Endothelial cell of hepatic sinusoid (primary cell): ENCODE measurements at regions not wholly inside any gene's neighbourhood (a gene's known extent, or its start where the extent isn't known, plus 50 kb on each side); places are given as distances from the start of the nearest gene placed in this dataset.

ENCODE experiments used
- in situ Hi-C: cut with HindIII; loops from 2 replicates; pipeline ENCODE4 v1.10.0; 2017; ENCODE audit warnings: low sequenced_read_pairs

DNA sequence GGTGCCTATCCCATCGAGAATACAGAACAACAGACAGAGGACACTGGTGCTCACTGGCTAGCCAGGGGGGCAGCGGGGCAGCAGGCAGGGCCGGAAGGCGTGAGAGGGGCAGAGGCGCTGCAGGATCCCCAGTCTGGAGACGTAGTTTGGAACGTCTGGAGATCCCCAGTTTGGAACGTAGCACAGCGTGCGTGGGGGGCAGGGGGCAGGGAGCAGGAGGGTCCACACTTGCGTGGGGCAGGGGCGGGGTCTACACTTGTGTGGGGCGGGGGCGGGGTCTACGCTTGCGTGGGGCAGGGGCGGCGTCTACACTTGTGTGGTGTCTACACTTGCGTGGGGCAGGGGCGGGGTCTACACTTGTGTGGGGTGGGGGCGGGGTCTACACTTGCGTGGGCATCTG is 107.2 kb downstream of the DACT2 start:
- in situ Hi-C loops = no loop called here

GRCh38 chr6:168211681-168212080 is 107.9 kb downstream of the DACT2 start:
- in situ Hi-C loops = no loop called here

DNA sequence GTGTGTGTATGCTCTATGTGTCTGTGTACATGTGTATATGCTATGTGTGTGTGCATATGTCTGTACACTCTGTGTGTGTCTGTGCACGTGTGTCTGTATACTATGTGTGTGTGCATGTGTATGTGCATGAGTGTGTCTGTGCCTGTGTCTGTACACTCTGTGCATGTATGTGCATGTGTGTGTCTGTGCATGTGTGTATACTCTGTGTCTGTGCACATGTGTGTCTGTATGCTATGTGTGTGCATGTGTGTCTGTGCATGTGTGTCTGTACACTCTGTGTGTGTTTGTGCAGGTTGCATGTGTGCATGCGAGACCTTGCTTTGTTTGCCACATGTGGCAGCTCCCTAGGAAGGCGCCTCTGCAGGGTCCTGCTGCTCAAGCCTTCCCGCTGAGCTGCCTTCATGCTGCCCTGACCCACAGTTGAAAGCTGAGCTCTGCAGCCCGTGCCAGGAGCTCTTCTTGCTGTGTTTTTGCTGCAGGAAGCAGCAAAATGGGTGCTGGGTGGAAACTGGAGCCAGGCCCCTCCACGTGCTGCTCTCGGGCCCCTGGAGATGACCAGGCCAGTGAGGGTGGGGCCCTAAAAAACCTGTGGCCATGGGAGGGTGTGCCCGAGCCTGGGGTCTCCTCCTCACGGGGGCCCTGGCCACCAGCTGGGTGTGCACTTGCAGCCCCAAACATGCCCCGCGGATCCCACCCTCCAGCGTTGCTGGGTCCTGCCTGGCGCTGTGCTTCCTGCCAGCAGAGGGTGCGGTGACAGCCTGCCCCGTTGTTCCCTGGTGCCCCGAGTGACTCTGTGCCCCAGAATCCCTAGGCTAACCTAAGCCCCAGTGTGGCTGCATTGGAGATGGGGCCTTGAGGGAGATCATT is 109.1 kb downstream of the DACT2 start:
- in situ Hi-C loops = no loop called here

GRCh38 chr6:168209420-168209819 is 110.2 kb downstream of the DACT2 start:
- in situ Hi-C loops = loop anchor here (5.0 kb wide), 2 partner anchors 42 to 68 kb away; no protein-coding TSS in a partner anchor

- in situ Hi-C loops = loop anchor here (5.0 kb wide), 2 partner anchors 42 to 68 kb away; no protein-coding TSS in a partner anchor
Measured at GRCh38 chr6:168208854-168209253, 110.7 kb downstream of the DACT2 start.

GRCh38 chr6:168208402-168208801 is 111.2 kb downstream of the DACT2 start:
- in situ Hi-C loops = loop anchor here (5.0 kb wide), 2 partner anchors 41 to 69 kb away; no protein-coding TSS in a partner anchor

GRCh38 chr6:168207421-168208175 is 112.0 kb downstream of the DACT2 start:
- in situ Hi-C loops = loop anchor here (5.0 kb wide), 2 partner anchors 40 to 70 kb away; no protein-coding TSS in a partner anchor

- in situ Hi-C loops = loop anchor here (5.0 kb wide), 2 partner anchors 39 to 71 kb away; no protein-coding TSS in a partner anchor
Measured at GRCh38 chr6:168206661-168207274, 112.8 kb downstream of the DACT2 start.

DNA sequence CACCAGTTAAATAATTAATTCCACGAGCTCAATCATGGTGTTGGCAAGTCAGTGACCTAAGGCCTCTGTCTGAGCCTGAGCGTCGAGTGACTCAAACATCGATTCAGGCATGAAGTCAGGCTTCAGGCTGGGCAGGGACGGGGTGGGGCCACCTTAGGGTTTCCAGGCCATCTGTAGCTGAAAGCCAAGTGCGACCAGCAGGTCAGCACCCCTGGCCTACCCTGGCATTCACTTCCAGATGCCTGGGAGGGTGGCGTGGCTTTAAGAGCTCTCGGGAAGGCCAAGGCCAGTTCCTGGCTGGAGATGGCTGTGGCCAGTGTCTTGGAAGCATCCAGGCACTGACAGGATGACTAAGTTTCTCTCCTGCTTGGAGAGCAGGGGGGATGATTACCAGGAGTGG is 113.4 kb downstream of the DACT2 start:
- in situ Hi-C loops = loop anchor here (5.0 kb wide), 2 partner anchors 39 to 71 kb away; no protein-coding TSS in a partner anchor

- in situ Hi-C loops = no loop called here
Measured at GRCh38 chr6:168201799-168202198, 117.8 kb downstream of the DACT2 start.

DNA sequence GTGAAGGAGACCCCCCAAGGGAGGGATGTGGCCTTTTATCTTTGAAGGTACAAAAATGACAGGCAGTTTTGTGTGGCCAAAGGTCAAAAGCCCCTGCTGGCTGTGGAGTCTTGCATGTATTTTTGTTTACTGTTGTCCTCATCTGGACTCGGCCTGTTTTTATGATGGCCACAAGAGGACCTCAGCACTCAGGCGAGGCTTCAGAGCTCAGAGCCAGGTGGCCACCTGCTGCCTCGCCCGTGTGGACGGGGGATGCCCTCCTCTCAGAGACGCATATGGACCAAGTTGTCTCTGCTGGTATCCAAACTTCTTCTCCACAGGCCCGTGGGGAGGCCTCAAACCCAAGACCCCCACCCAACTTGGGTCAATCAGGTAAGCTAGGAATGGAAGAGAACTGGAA is 118.2 kb downstream of the DACT2 start:
- in situ Hi-C loops = no loop called here

DNA sequence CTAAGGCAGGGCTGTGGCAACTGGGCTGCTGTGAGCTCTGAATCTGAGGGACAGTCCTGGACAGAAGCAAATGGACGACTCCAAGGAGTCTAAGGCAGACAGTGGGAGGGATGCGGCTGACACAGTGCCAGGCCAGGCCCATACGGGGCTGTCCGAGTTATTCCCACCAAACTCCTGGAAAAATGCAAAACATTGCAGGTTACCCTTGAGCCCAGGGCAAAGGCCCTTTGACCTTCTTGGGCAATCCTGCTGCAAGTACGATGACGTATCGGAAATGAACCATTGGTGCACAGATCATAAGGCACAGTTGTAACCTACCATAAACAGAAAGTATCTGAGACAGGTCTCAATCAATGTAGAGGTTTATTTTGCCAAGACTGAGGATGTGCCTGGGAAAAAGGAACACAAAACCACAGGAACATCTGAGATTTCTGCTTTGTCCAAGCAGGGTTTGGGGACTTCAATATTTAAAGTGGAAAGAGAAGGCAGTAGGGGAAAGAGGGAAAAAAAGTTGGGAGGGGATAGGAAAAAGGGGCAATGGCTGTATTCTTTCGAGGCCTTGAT is 118.9 kb downstream of the DACT2 start:
- in situ Hi-C loops = no loop called here

GRCh38 chr6:168198302-168199180 is 119.5 kb upstream of the FRMD1 start:
- in situ Hi-C loops = no loop called here

GRCh38 chr6:168197636-168198301 is 118.8 kb upstream of the FRMD1 start:
- in situ Hi-C loops = no loop called here

DNA sequence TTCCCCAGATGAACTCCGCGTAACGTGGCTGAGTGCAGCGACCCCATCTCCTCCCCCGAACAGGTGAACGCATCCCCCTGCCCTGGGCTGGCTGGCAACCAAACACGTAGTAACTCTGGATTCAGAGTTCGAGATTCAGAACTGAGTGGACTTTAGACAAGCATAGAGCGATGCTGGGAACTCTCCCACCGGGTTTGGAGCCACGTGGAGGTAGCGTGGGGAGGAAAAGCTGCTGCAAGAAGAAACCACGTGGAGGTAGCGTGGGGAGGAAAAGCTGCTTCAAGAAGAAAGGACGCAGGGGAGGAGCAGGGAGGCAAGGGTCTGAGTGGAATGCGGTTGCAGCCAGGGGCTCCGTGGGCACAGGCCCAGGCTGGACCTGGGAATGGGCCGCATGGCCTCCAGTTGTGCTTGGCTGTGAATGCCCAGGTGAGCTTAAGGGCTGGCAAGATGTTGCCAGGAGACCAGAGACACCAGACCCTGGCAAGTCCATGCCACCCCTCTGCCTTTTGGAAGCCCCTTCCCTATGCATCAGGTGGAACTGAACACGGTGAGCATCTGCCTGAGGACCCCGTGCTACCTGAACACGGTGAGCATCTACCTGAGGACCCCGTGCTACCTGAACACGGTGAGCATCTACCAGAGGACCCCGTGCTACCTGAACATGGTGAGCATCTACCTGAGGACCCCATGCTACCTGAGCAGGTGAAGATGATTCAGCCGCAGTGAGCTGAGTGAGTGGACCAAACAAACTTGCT is 118.0 kb upstream of the FRMD1 start:
- in situ Hi-C loops = no loop called here

DNA sequence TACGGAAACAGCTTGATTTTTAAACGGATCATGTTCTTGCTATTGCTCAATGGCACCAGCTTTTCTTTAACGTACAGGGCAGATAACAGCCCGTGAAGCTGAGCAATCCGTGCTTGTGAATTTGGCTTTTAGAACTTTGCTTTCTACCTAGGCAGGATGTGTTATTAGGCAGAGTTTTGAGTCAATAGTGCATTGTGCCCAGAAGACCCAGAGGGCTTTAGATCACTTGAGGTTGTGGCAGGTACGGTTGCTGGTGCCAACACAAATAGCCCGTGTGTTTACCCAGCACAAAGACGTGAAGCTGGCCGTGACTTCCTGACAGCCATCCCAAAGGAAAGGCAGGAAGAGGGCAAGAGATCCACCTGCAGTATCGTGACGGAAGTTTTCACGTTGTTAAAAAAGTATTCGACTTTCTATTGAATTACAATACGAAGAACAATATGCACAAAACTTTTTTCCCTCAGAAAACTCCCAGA is 117.4 kb upstream of the FRMD1 start:
- in situ Hi-C loops = no loop called here

DNA sequence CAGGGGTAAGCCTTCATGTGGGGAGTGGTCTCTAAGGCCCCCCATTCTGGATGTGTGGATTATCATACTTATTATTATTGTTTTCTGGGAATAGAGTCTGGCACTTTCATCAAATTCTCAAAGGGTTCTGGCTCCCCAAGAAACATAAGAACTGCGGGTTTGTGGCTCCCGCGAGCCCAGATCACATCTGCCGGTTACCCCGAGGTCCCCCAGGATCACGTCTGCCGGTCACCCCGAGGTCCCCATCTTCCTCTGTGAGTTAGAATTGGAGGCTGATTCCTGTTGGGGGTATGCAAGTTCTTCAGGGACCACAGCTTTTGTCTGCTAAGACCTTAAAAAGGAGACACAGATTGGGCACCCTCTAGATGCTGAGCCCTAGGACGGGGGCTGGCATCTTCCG is 116.7 kb upstream of the FRMD1 start:
- in situ Hi-C loops = no loop called here

- in situ Hi-C loops = no loop called here
Measured at GRCh38 chr6:168194732-168195567, 115.9 kb upstream of the FRMD1 start.
